Liver (tissue), 8 donors: ENCODE measurements at regions not wholly inside any gene's neighbourhood (a gene's known extent, or its start where the extent isn't known, plus 50 kb on each side); places are given as distances from the start of the nearest gene placed in this dataset.

ENCODE experiments used
- DNase-seq: peaks from one replicate; pipeline ENCODE4 v3.0.0-alpha.2; 2017; ENCODE audit warnings: low spot score
- H3K27ac ChIP-seq, 2 donors: one replicate each; pipeline ENCODE4 v1.7.0; 2013; ENCODE audit warnings: inconsistent platforms in 2 of 2, low read length in 2 of 2, control low read depth in 1 of 2, low read depth in 1 of 2, mild to moderate bottlenecking in 1 of 2
- H3K27me3 ChIP-seq, 4 donors: one replicate each; pipeline versions ENCODE4 v1.6.1 to v1.7.0; 2013; ENCODE audit warnings: low read length in 3 of 4, inconsistent platforms in 1 of 4, mild to moderate bottlenecking in 1 of 4, moderate library complexity in 1 of 4; ENCODE audit not compliant: control insufficient read depth in 4 of 4, insufficient read depth in 4 of 4
- H3K36me3 ChIP-seq, 4 donors: one replicate each; pipeline versions ENCODE4 v1.6.1 to v1.7.0; 2013; ENCODE audit warnings: low read length in 3 of 4, mild to moderate bottlenecking in 3 of 4, low read depth in 1 of 4, moderate library complexity in 1 of 4; ENCODE audit not compliant: control insufficient read depth in 4 of 4, insufficient read depth in 3 of 4
- H3K4me1 ChIP-seq, 4 donors: one replicate each; pipeline versions ENCODE4 v1.6.1 to v1.7.0; 2013; ENCODE audit warnings: low read length in 3 of 4, mild to moderate bottlenecking in 3 of 4, moderate library complexity in 1 of 4; ENCODE audit not compliant: control insufficient read depth in 4 of 4, insufficient read depth in 4 of 4
- H3K4me3 ChIP-seq, 3 donors: one replicate each; pipeline versions ENCODE4 v1.6.1 to v1.7.0; 2013; ENCODE audit warnings: low read length in 3 of 3, control low read depth in 1 of 3, low read depth in 1 of 3, mild to moderate bottlenecking in 1 of 3
- H3K9ac ChIP-seq, 2 donors: one replicate each; pipeline ENCODE4 v1.7.0; 2013; ENCODE audit warnings: low read length in 2 of 2, mild to moderate bottlenecking in 2 of 2, moderate library complexity in 2 of 2, control low read depth in 1 of 2, low read depth in 1 of 2
- H3K9me3 ChIP-seq, 4 donors: one replicate each; pipeline versions ENCODE4 v1.6.1 to v1.7.0; 2013; ENCODE audit warnings: low read length in 3 of 4; ENCODE audit not compliant: control insufficient read depth in 4 of 4
- CTCF ChIP-seq: fragments of 150-350 bp; IDR thresholded peaks from 2 replicates; pipeline ENCODE4 v1.5.1; 2017; ENCODE audit warnings: improper control_type of control experiment, low read depth, low read length; ENCODE audit not compliant: missing input control
- FOXA1 ChIP-seq: IDR thresholded peaks from 2 replicates; pipeline ENCODE4 v1.6.1; 2016; ENCODE audit warnings: antibody characterized with exemption
- FOXA2 ChIP-seq: IDR thresholded peaks from 2 replicates; pipeline ENCODE4 v1.6.1; 2016; ENCODE audit warnings: antibody characterized with exemption
- GABPA ChIP-seq, 2 donors: IDR thresholded peaks in 1 of 2; conservative IDR thresholded peaks in 1 of 2; 2 replicates each; pipeline ENCODE4 v1.6.1; 2016; ENCODE audit warnings: antibody characterized with exemption in 2 of 2, mild to moderate bottlenecking in 1 of 2, moderate library complexity in 1 of 2
- HNF4A ChIP-seq, 2 donors: conservative IDR thresholded peaks; 2 replicates each; pipeline ENCODE4 v1.6.1; 2016; ENCODE audit warnings: antibody characterized with exemption in 2 of 2, mild to moderate bottlenecking in 2 of 2
- HNF4G ChIP-seq: IDR thresholded peaks from 2 replicates; pipeline ENCODE4 v1.6.1; 2016; ENCODE audit warnings: antibody characterized with exemption
- JUND ChIP-seq, 2 donors: IDR thresholded peaks; 2 replicates each; pipeline ENCODE4 v1.6.1; 2016; ENCODE audit warnings: antibody characterized with exemption in 2 of 2
- MAX ChIP-seq: IDR thresholded peaks from 2 replicates; pipeline ENCODE4 v1.6.1; 2016; ENCODE audit warnings: antibody characterized with exemption
- NR2F2 ChIP-seq: IDR thresholded peaks from 2 replicates; pipeline ENCODE4 v1.6.1; 2016; ENCODE audit warnings: antibody characterized with exemption
- RAD21 ChIP-seq, 2 donors: IDR thresholded peaks; 2 replicates each; pipeline ENCODE4 v1.6.1; 2016; ENCODE audit warnings: antibody characterized with exemption in 2 of 2, mild to moderate bottlenecking in 2 of 2
- REST ChIP-seq: IDR thresholded peaks from 2 replicates; pipeline ENCODE4 v1.6.1; 2016; ENCODE audit warnings: antibody characterized with exemption, mild to moderate bottlenecking
- RXRA ChIP-seq, 2 donors: IDR thresholded peaks; 2 replicates each; pipeline ENCODE4 v1.6.1; 2017 to 2018; ENCODE audit warnings: antibody characterized with exemption in 2 of 2, mild to moderate bottlenecking in 1 of 2
- SP1 ChIP-seq: IDR thresholded peaks from 2 replicates; pipeline ENCODE4 v1.6.1; 2018; ENCODE audit warnings: antibody characterized with exemption, mild to moderate bottlenecking
- TAF1 ChIP-seq: conservative IDR thresholded peaks from 2 replicates; pipeline ENCODE4 v1.6.1; 2016; ENCODE audit warnings: antibody characterized with exemption, mild to moderate bottlenecking
- YY1 ChIP-seq: IDR thresholded peaks from 2 replicates; pipeline ENCODE4 v1.6.1; 2016; ENCODE audit warnings: antibody characterized with exemption, mild to moderate bottlenecking
- ZBTB33 ChIP-seq: IDR thresholded peaks from 2 replicates; pipeline ENCODE4 v1.6.1; 2016; ENCODE audit warnings: antibody characterized with exemption
- WGBS: extraction: QIAGEN DNeasy Blood & Tissue Kit; methylation state at CpG from one replicate; pipeline ENCODE4 v1.1.7; 2013; 5-methylcytosine and 5-hydroxymethylcytosine counted together
- donor health status: healthy.
- donor health status: healthy.
- donor health status: healthy.
- donor health status: healthy.
- donor health status: healthy.

GRCh38 chr3:72071624-72072023 lies 286.7 kb upstream of the PROK2 start:
- Histone ChIP-seq H3K36me3 (no peaks in the 10 kb centered on the region), H3K27me3 (no peaks in the 10 kb centered on the region), H3K4me3 (no peak overlapping the region), H3K9me3 (peaks cover 0 to 5% (median under 1%) of the 10 kb centered on the region in 4 donors), H3K9ac (no peak overlapping the region), H3K27ac (no peak overlapping the region), H3K4me1 (no peaks in the 10 kb centered on the region)
- TF ChIP-seq SP1: no peak
- TF ChIP-seq ZBTB33: no peak
- TF ChIP-seq NR2F2: no peak
- TF ChIP-seq FOXA1: no peak
- no peak for TF ChIP-seq YY1
- TF ChIP-seq REST: no peak
- TF ChIP-seq RXRA (IDR thresholded peaks at IDR 0.05): no peak
- TF ChIP-seq FOXA2: no peak
- TF ChIP-seq HNF4A (conservative IDR thresholded peaks at IDR 0.05): no peak
- no peak for TF ChIP-seq GABPA (IDR thresholded peaks at IDR 0.05 in 1 of 2, conservative IDR thresholded peaks at IDR 0.05 in 1 of 2)
- TF ChIP-seq HNF4G: no peak
- TF ChIP-seq TAF1: no peak
- TF ChIP-seq MAX: no peak
- TF ChIP-seq CTCF: no peak
- 94% methylated on average over 2 of the region's 2 CpGs for WGBS
- DNase-seq: no peak

- Histone ChIP-seq H3K4me3 (no peak overlapping the region), H3K9me3 (peaks cover 0 to 2% (median 0%) of the 10 kb centered on the region in 4 donors), H3K36me3 (no peaks in the 10 kb centered on the region), H3K9ac (no peak overlapping the region), H3K27ac (no peak overlapping the region), H3K27me3 (no peaks in the 10 kb centered on the region), H3K4me1 (no peaks in the 10 kb centered on the region)
- DNase-seq: no peak
- 90% methylated on average over 6 of the region's 6 CpGs for WGBS
- TF ChIP-seq ZBTB33 (no peak), MAX (no peak), REST (no peak), RAD21 (IDR thresholded peaks at IDR 0.05) (no peak), HNF4G (no peak), TAF1 (no peak), FOXA2 (no peak), FOXA1 (no peak), JUND (IDR thresholded peaks at IDR 0.05) (no peak), CTCF (no peak)
These were observed 285.1 kb upstream of the PROK2 start for GRCh38 chr3:72070005-72070404.
